HepG2 (cell line): ENCODE measurements at regions not wholly inside any gene's neighbourhood (a gene's known extent, or its start where the extent isn't known, plus 50 kb on each side); places are given as distances from the start of the nearest gene placed in this dataset.

Experiments used
- ATAC-seq: fragments of 200-7000 bp; cut with Tn5 transposase; 3 replicates; pipeline ENCODE4 v1.9.1; 2020; ENCODE audit warnings: mild to moderate bottlenecking, moderate library complexity
- BruUV-seq: library from RNA; stranded (reverse); fragments of 400-500 nt; replicated peaks from 2 replicates; lab custom pipeline; 2021; lab: Mats Ljungman, UMichigan
- CTCF ChIA-PET: fragments of 300-600 bp; formaldehyde crosslinking; extraction: SDS; loops from one replicate; lab custom pipeline; 2021; ENCODE audit warnings: low total read pairs, inconsistent platforms, low intra/inter-chr PET ratio; lab: Yijun Ruan, JAX
- POLR2A ChIA-PET: fragments of 350-600 bp; sonication (Branson Sonifier 250); formaldehyde crosslinking; loops from one replicate; lab custom pipeline; 2020; ENCODE audit warnings: antibody characterized with exemption, inconsistent platforms; lab: Yijun Ruan, JAX
- DNase-seq: peaks from one replicate; pipeline ENCODE4 v3.0.0-alpha.2; 2015; ENCODE audit warnings: low spot score
- FAIRE-seq: peaks from 3 replicates; lab custom pipeline; 2011; peaks lifted over from hg19 to GRCh38; lab: Jason Lieb, UNC
- H2AFZ ChIP-seq: one replicate; pipeline ENCODE4 v1.6.1; 2011; ENCODE audit warnings: low read length, inconsistent platforms
- H3K27ac ChIP-seq: fragments of 300-600 bp; 3 replicates; pipeline ENCODE4 v1.8.0; 2011; ENCODE audit warnings: mixed run types, mild to moderate bottlenecking, mixed read lengths, low read length, inconsistent platforms; ENCODE audit not compliant: insufficient read depth; ENCODE audit errors: extremely low read length
- H3K27me3 ChIP-seq, 2 experiments: fragments of 200-600 bp in 1 of 2; 2 replicates in 1 of 2; 3 replicates in 1 of 2; pipeline versions ENCODE4 v1.6.0 to v1.8.0; 2011; ENCODE audit warnings: low read length in 2 of 2, mild to moderate bottlenecking in 2 of 2, moderate library complexity in 2 of 2, inconsistent platforms in 1 of 2; ENCODE audit not compliant: insufficient read depth in 2 of 2, control insufficient read depth in 1 of 2
- H3K36me3 ChIP-seq, 2 experiments: fragments of 200-600 bp in 1 of 2; replicated peaks in 1 of 2; 2 replicates in 1 of 2; 3 replicates in 1 of 2; pipeline versions ENCODE4 v1.5.1 to v1.8.0; 2011; ENCODE audit warnings: low read length in 2 of 2, inconsistent platforms in 1 of 2; ENCODE audit not compliant: insufficient read depth in 2 of 2, control insufficient read depth in 1 of 2
- H3K4me1 ChIP-seq: 2 replicates; pipeline ENCODE4 v1.5.1; 2012; ENCODE audit warnings: low read length, inconsistent platforms; ENCODE audit not compliant: insufficient read depth
- H3K4me2 ChIP-seq: 2 replicates; pipeline ENCODE4 v1.6.0; 2011; ENCODE audit warnings: low read depth, low read length, inconsistent platforms
- H3K4me3 ChIP-seq, 3 experiments: fragments of 200-600 bp in 1 of 3; sonication (generic), shearing (Covaris generic) in 1 of 3; replicated peaks in 1 of 3; 2 replicates each; pipeline ENCODE4 v1.5.1; 2011 to 2016; ENCODE audit warnings: low read length in 3 of 3, inconsistent platforms in 2 of 3, low read depth in 2 of 3, mild to moderate bottlenecking in 2 of 3, control low read depth in 1 of 3, mixed read lengths in 1 of 3; ENCODE audit not compliant: insufficient read depth in 1 of 3
- H3K79me2 ChIP-seq: one replicate; pipeline ENCODE4 v1.6.1; 2011; ENCODE audit warnings: low read length, inconsistent platforms; ENCODE audit not compliant: insufficient read depth
- H3K9ac ChIP-seq: 2 replicates; pipeline ENCODE4 v1.6.0; 2011; ENCODE audit warnings: mild to moderate bottlenecking, low read depth, low read length, inconsistent platforms; ENCODE audit not compliant: insufficient read depth
- H3K9me3 ChIP-seq: 2 replicates; pipeline ENCODE4 v1.5.1; 2012; ENCODE audit warnings: mild to moderate bottlenecking, low read length
- H4K20me1 ChIP-seq: 2 replicates; pipeline ENCODE4 v1.6.0; 2011; ENCODE audit warnings: inconsistent platforms, mild to moderate bottlenecking, low read length, moderate library complexity; ENCODE audit not compliant: insufficient read depth
- CC2D1A ChIP-seq: sonication (generic); formaldehyde crosslinking; IDR thresholded peaks from 2 replicates; pipeline ENCODE4 v1.8.1; 2023; ENCODE audit warnings: mild to moderate bottlenecking, missing genetic modification reagents
- CCAR2 ChIP-seq: fragments of 200-400 bp; formaldehyde crosslinking; optimal IDR thresholded peaks from 2 replicates; pipeline ENCODE3; 2018; ENCODE audit warnings: low read depth, mild to moderate bottlenecking, low read length, moderate library complexity
- DR1 ChIP-seq: sonication (generic); formaldehyde crosslinking; IDR thresholded peaks from 2 replicates; pipeline ENCODE4 v1.8.0; 2021; ENCODE audit warnings: mild to moderate bottlenecking, missing genetic modification reagents, inconsistent platforms
- FOXK2 ChIP-seq: fragments of 450-650 bp; IDR thresholded peaks from 2 replicates; pipeline ENCODE4 v1.6.1; 2016
- SETDB1 ChIP-seq: sonication (generic); formaldehyde crosslinking; IDR thresholded peaks from 2 replicates; pipeline ENCODE4 v1.5.1; 2020; ENCODE audit warnings: missing genetic modification reagents, mild to moderate bottlenecking, borderline replicate concordance
- SRF ChIP-seq: IDR thresholded peaks from 2 replicates; pipeline ENCODE4 v1.6.1; 2011; ENCODE audit warnings: mild to moderate bottlenecking, low read depth, low read length, moderate library complexity
- TSC22D2 ChIP-seq: sonication (generic); formaldehyde crosslinking; IDR thresholded peaks from 2 replicates; pipeline ENCODE4 v1.5.1; 2020; ENCODE audit warnings: missing genetic modification reagents, mild to moderate bottlenecking, borderline replicate concordance
- ZBTB21 ChIP-seq: sonication (generic); formaldehyde crosslinking; IDR thresholded peaks from 2 replicates; pipeline ENCODE4 v1.4.0; 2020; ENCODE audit warnings: missing genetic modification reagents
- ZC3H13 ChIP-seq: sonication (generic); formaldehyde crosslinking; IDR thresholded peaks from 2 replicates; pipeline ENCODE4 v1.8.1; 2023; ENCODE audit warnings: mild to moderate bottlenecking, missing genetic modification reagents, moderate library complexity
- ZFP37 ChIP-seq: sonication (generic); formaldehyde crosslinking; IDR thresholded peaks from 2 replicates; pipeline ENCODE4 v1.4.0; 2020; ENCODE audit warnings: missing genetic modification reagents, borderline replicate concordance
- ZFP62 ChIP-seq: sonication (generic); formaldehyde crosslinking; IDR thresholded peaks from 2 replicates; pipeline ENCODE4 v1.4.0; 2020; ENCODE audit warnings: missing genetic modification reagents
- ZKSCAN5 ChIP-seq: sonication (generic); formaldehyde crosslinking; IDR thresholded peaks from 2 replicates; pipeline ENCODE4 v1.5.1; 2020; ENCODE audit warnings: mild to moderate bottlenecking, missing genetic modification reagents
- ZNF343 ChIP-seq: sonication (generic); formaldehyde crosslinking; IDR thresholded peaks from 2 replicates; pipeline ENCODE4 v1.4.0; 2020; ENCODE audit warnings: mild to moderate bottlenecking, missing genetic modification reagents
- ZNF557 ChIP-seq: sonication (generic); formaldehyde crosslinking; IDR thresholded peaks from 2 replicates; pipeline ENCODE4 v1.4.0; 2020; ENCODE audit warnings: missing genetic modification reagents
- WGBS: methylation state at CpG from one replicate; pipeline ENCODE4 v1.1.6; 2017; ENCODE audit warnings: low lambda C conversion rate; 5-methylcytosine and 5-hydroxymethylcytosine counted together
- in situ Hi-C: cut with HindIII; loops from 2 replicates; pipeline ENCODE4 v1.10.0; 2017; ENCODE audit warnings: low pct_unique_long_range_greater_than_20kb; ENCODE audit not compliant: extremely low pct_ligation_motif_present
- intact Hi-C: fragments of 100-400 bp; cut with micrococcal nuclease; formaldehyde crosslinking; loops from one replicate; pipeline ENCODE4 v1.10.0; 2022; ENCODE audit not compliant: unreplicated experiment

- TF ChIP-seq SETDB1 (no peak), TSC22D2 (CRISPR knock-in tag) (no peak), ZKSCAN5 (CRISPR knock-in tag) (no peak), SRF (no peak), ZBTB21 (CRISPR knock-in tag) (no peak)
These were observed 190.3 kb upstream of the PFN2 start (continued) for GRCh38 chr3:150161011-150161410.

DNA sequence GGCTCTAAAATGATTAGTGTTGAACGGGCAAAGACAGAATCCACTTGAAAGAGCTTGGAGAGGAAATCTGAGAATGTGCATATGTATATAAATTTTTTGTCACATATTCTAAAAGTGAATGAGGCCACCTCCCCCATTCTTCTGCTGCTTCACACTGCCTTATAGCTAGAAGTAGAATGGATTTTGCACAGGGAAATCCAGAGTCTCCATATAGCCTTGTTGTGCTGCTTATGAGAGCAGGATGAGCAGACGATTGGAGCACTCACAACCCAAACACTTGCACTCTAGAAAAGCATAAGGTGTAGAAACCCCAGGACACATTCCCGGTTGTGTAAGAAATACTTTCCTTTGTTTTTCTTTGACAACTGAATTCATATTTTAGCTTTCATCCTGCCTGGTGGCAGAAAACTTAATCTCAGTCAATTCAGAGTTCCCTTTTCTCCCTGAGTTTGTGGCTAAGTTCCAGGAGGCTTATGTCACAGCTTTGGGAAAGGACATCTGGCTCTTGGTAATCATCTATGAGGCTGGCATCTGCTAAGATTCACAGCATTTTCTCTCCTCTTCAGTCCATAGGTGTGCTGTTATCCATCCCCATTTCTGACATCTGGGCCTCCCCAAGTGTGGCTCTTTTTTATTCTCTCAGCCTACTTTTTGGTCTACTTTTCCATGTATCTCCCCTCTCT is 188.4 kb upstream of the PFN2 start:
- DNase-seq, result no peak
- no peaks in the 10 kb centered on the region for H3K79me2 ChIP-seq
- no peak for ATAC-seq
- H3K4me1 ChIP-seq, result no peaks in the 10 kb centered on the region
- no peak overlapping the region for H3K4me3 ChIP-seq
- no peak overlapping the region for H3K9ac ChIP-seq
- no peak overlapping the region for H2AFZ ChIP-seq
- FAIRE-seq, result no peak
- intact Hi-C loops, result no loop called here
- ChIA-PET POLR2A (no interaction called here), CTCF (no interaction called here)
- TF ChIP-seq CCAR2 (no peak), CC2D1A (CRISPR knock-in tag) (no peak), ZFP62 (CRISPR knock-in tag) (no peak), ZNF343 (CRISPR knock-in tag) (no peak), DR1 (CRISPR knock-in tag) (no peak), ZNF557 (CRISPR knock-in tag) (no peak), ZC3H13 (CRISPR knock-in tag) (no peak), FOXK2 (no peak), SRF (no peak), ZFP37 (CRISPR knock-in tag) (no peak)
- H3K27ac ChIP-seq, result no peak overlapping the region
- H3K27me3 ChIP-seq, result no peaks in the 10 kb centered on the region
- no peaks in the 10 kb centered on the region for H3K36me3 ChIP-seq
- WGBS, result 3% methylated on average over 3 of the region's 3 CpGs
- H3K9me3 ChIP-seq, result no peaks in the 10 kb centered on the region
- BruUV-seq, result no TSS peak
- no peaks in the 10 kb centered on the region for H4K20me1 ChIP-seq
- H3K4me2 ChIP-seq, result no peak overlapping the region
- in situ Hi-C loops, result no loop called here
